Uterus (tissue), 2 donors: ENCODE measurements at regions not wholly inside any gene's neighbourhood (a gene's known extent, or its start where the extent isn't known, plus 50 kb on each side); places are given as distances from the start of the nearest gene placed in this dataset.
"Not testable (repeated sequence)": the region's sequence is repeated elsewhere in the genome, so short reads cannot be mapped to it uniquely, and the experiment has no call there.

ENCODE experiments used
- POLR2A ChIP-seq, 2 donors: fragments of 450-650 bp; IDR thresholded peaks; one replicate each; pipeline ENCODE4 v1.6.1; 2016; ENCODE audit warnings: antibody characterized with exemption in 2 of 2, mild to moderate bottlenecking in 1 of 2, moderate library complexity in 1 of 2
- TF ChIP-seq, protein P1 (sequence below), 4 experiments: fragments of 200-600 bp in 2 of 4; fragments of 450-650 bp in 2 of 4; sonication (generic) in 2 of 4; IDR thresholded peaks; one replicate each; pipeline ENCODE4 v1.5.1; 2016 to 2019; ENCODE audit warnings: antibody characterized with exemption in 4 of 4, mild to moderate bottlenecking in 2 of 4, moderate library complexity in 1 of 4

DNA sequence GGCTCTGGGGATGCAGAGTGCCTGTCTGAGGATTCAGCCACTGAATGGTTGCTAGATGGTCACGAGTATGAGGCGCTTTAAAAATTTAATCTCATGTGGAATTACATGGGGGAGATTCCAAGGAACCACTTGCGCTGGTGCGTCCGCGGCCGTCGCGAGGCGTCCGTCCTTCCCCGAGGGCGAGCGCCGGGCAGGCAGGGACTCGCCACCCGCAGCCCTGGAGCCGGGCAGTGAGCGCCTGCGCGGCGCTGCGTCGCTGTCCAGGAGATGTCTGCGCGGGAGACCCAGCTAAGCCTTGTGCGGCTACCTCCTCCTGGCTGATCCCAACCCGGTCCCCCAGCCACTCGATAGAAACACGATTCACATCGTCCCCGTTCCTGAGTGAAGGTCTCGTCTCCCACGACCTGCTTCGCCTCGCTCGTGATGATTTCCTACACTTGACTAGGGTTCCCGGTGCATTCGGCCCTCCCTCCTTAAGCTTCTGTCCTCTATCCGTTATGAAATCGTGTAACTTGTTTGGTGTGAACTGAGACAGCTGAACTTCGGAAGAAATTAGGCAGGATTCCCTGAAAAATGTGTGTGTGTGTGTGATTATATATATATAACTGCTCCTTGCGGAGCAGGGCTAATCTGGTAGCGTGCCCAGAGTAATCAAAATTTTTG lies 536.4 kb downstream of the PRIM2 start:
- TF ChIP-seq, protein P1, sequence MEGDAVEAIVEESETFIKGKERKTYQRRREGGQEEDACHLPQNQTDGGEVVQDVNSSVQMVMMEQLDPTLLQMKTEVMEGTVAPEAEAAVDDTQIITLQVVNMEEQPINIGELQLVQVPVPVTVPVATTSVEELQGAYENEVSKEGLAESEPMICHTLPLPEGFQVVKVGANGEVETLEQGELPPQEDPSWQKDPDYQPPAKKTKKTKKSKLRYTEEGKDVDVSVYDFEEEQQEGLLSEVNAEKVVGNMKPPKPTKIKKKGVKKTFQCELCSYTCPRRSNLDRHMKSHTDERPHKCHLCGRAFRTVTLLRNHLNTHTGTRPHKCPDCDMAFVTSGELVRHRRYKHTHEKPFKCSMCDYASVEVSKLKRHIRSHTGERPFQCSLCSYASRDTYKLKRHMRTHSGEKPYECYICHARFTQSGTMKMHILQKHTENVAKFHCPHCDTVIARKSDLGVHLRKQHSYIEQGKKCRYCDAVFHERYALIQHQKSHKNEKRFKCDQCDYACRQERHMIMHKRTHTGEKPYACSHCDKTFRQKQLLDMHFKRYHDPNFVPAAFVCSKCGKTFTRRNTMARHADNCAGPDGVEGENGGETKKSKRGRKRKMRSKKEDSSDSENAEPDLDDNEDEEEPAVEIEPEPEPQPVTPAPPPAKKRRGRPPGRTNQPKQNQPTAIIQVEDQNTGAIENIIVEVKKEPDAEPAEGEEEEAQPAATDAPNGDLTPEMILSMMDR (IDR thresholded peaks at IDR 0.05) = not testable (repeated sequence)
- not testable (repeated sequence) for TF ChIP-seq POLR2A (IDR thresholded peaks at IDR 0.05)
